ENCODE measurements at regions not wholly inside any gene's neighbourhood (a gene's known extent, or its start where the extent isn't known, plus 50 kb on each side); places are given as distances from the start of the nearest gene placed in this dataset.

GRCh38 chr9:135212961-135213360 lies 125.5 kb downstream of the OLFM1 start:
- no peak overlapping the region for H3K4me3 ChIP-seq (ENCODE audit: control insufficient read depth in 2 of 3, extremely low read depth in 1 of 3, insufficient read depth in 2 of 3, low read depth in 1 of 3, low read length in 3 of 3)
- no peaks in the 10 kb centered on the region for H4K20me1 ChIP-seq (ENCODE audit: control insufficient read depth, extremely low read depth, insufficient read depth, low read length)
- no peaks in the 10 kb centered on the region for H3K79me2 ChIP-seq (ENCODE audit: control insufficient read depth, insufficient read depth, low read length)
- no peaks in the 10 kb centered on the region for H3K36me3 ChIP-seq (ENCODE audit: control insufficient read depth in 2 of 2, extremely low read depth in 1 of 2, insufficient read depth in 2 of 2, low read length in 2 of 2)
- no peaks in the 10 kb centered on the region for H3K4me1 ChIP-seq (ENCODE audit: control insufficient read depth, extremely low read depth, insufficient read depth, low read length)
- no peak overlapping the region for H3K27ac ChIP-seq (ENCODE audit: control insufficient read depth, insufficient read depth, low read length)
- H3K9ac ChIP-seq (ENCODE audit: control insufficient read depth, extremely low read depth, insufficient read depth, low read length), result no peak overlapping the region
- peaks cover 4% of the 10 kb centered on the region for H3K9me3 ChIP-seq (ENCODE audit: control insufficient read depth, low read depth, low read length)
- H2AFZ ChIP-seq (ENCODE audit: control insufficient read depth, low read length), result no peak overlapping the region
- FAIRE-seq, result no peak
- no peak for TF ChIP-seq CTCF (optimal IDR thresholded peaks at IDR 0.05 in 1 of 3, IDR thresholded peaks at IDR 0.05 in 1 of 3, conservative IDR thresholded peaks at IDR 0.05 in 1 of 3; ENCODE audit: extremely low read depth in 1 of 3, insufficient read depth in 2 of 3, low read length in 3 of 3)
- TF ChIP-seq EZH2 (IDR thresholded peaks at IDR 0.05; ENCODE audit: low read length), result no peak
- DNase-seq (ENCODE audit: low read depth, low spot score), result no peak
- no peaks in the 10 kb centered on the region for H3K9me1 ChIP-seq (ENCODE audit: control insufficient read depth, extremely low read depth, insufficient read depth, low read length)
- H3K4me2 ChIP-seq (ENCODE audit: control insufficient read depth, extremely low read depth, insufficient read depth, low read depth, low read length), result no peak overlapping the region
- dilution Hi-C loops (cut with MboI; ENCODE audit: extremely low pct_ligation_motif_present, low sequenced_read_pairs), result no loop called here
- peaks cover 19% of the 10 kb centered on the region for H3K27me3 ChIP-seq (ENCODE audit: control insufficient read depth, extremely low read depth, insufficient read depth, low read length)

GRCh38 chr9:135213566-135213965 lies 126.1 kb downstream of the OLFM1 start:
- peaks cover 24% of the 10 kb centered on the region for H3K27me3 ChIP-seq (ENCODE audit: control insufficient read depth, extremely low read depth, insufficient read depth, low read length)
- H3K4me3 ChIP-seq (ENCODE audit: control insufficient read depth in 2 of 3, extremely low read depth in 1 of 3, insufficient read depth in 2 of 3, low read depth in 1 of 3, low read length in 3 of 3), result no peak overlapping the region
- no peak overlapping the region for H3K9ac ChIP-seq (ENCODE audit: control insufficient read depth, extremely low read depth, insufficient read depth, low read length)
- H4K20me1 ChIP-seq (ENCODE audit: control insufficient read depth, extremely low read depth, insufficient read depth, low read length), result no peaks in the 10 kb centered on the region
- no peak overlapping the region for H3K4me2 ChIP-seq (ENCODE audit: control insufficient read depth, extremely low read depth, insufficient read depth, low read depth, low read length)
- H3K36me3 ChIP-seq (ENCODE audit: control insufficient read depth in 2 of 2, extremely low read depth in 1 of 2, insufficient read depth in 2 of 2, low read length in 2 of 2), result no peaks in the 10 kb centered on the region
- peaks cover 4% of the 10 kb centered on the region for H3K9me3 ChIP-seq (ENCODE audit: control insufficient read depth, low read depth, low read length)
- no peaks in the 10 kb centered on the region for H3K4me1 ChIP-seq (ENCODE audit: control insufficient read depth, extremely low read depth, insufficient read depth, low read length)
- no peaks in the 10 kb centered on the region for H3K9me1 ChIP-seq (ENCODE audit: control insufficient read depth, extremely low read depth, insufficient read depth, low read length)
- no peak for DNase-seq (ENCODE audit: low read depth, low spot score)
- FAIRE-seq, result no peak
- no peak overlapping the region for H3K27ac ChIP-seq (ENCODE audit: control insufficient read depth, insufficient read depth, low read length)
- no peak overlapping the region for H2AFZ ChIP-seq (ENCODE audit: control insufficient read depth, low read length)
- dilution Hi-C loops (cut with MboI; ENCODE audit: extremely low pct_ligation_motif_present, low sequenced_read_pairs), result no loop called here
- H3K79me2 ChIP-seq (ENCODE audit: control insufficient read depth, insufficient read depth, low read length), result no peaks in the 10 kb centered on the region
- TF ChIP-seq CTCF (optimal IDR thresholded peaks at IDR 0.05 in 1 of 3, IDR thresholded peaks at IDR 0.05 in 1 of 3, conservative IDR thresholded peaks at IDR 0.05 in 1 of 3; ENCODE audit: extremely low read depth in 1 of 3, insufficient read depth in 2 of 3, low read length in 3 of 3) (no peak), EZH2 (IDR thresholded peaks at IDR 0.05; ENCODE audit: low read length) (no peak)

All from keratinocyte (primary cell).